ENCODE measurements at regions not wholly inside any gene's neighbourhood (a gene's known extent, or its start where the extent isn't known, plus 50 kb on each side); places are given as distances from the start of the nearest gene placed in this dataset.

GRCh38 chr13:62850331-62850730 lies 1434.7 kb upstream of the PCDH20 start:
- TF ChIP-seq SMC3 (IDR thresholded peaks at IDR 0.05; ENCODE audit: borderline replicate concordance, low read length): no peak
- TF ChIP-seq ATF3 (IDR thresholded peaks at IDR 0.05; ENCODE audit: borderline replicate concordance, extremely low read depth, low read depth, low read length): no peak
- no peak for TF ChIP-seq FOS (IDR thresholded peaks at IDR 0.05; ENCODE audit: borderline replicate concordance, extremely low read depth, insufficient read length)
- no peak for TF ChIP-seq POLR2AphosphoS5 (IDR thresholded peaks at IDR 0.05; ENCODE audit: low read length)
- no peak for TF ChIP-seq NFXL1 (IDR thresholded peaks at IDR 0.05; ENCODE audit: borderline replicate concordance)
- TF ChIP-seq FOXK2 (IDR thresholded peaks at IDR 0.05): no peak
- TF ChIP-seq CTCF (IDR thresholded peaks at IDR 0.05 in 2 of 3, conservative IDR thresholded peaks at IDR 0.05 in 1 of 3; ENCODE audit: control insufficient read depth in 2 of 3, extremely low read depth in 1 of 3, insufficient read depth in 1 of 3, low read depth in 3 of 3, low read length in 3 of 3): no peak
- no peak for TF ChIP-seq MAX (IDR thresholded peaks at IDR 0.05; ENCODE audit: low read depth, low read length)
- TF ChIP-seq CHD4 (IDR thresholded peaks at IDR 0.05): no peak
- no peak for TF ChIP-seq ATF7 (IDR thresholded peaks at IDR 0.05; ENCODE audit: low read depth)
- no peak for TF ChIP-seq HDGF (IDR thresholded peaks at IDR 0.05)
